ENCODE measurements at regions not wholly inside any gene's neighbourhood (a gene's known extent, or its start where the extent isn't known, plus 50 kb on each side); places are given as distances from the start of the nearest gene placed in this dataset.

- no peak for TF ChIP-seq CTCF (IDR thresholded peaks at IDR 0.05; ENCODE audit: insufficient read depth, low read length, missing control alignments)
- no peak for DNase-seq (ENCODE audit: low read depth, low spot score)
- CTCF ChIA-PET = no interaction called here
- POLR2A ChIA-PET = no interaction called here
- no peak overlapping the region for H3K4me3 ChIP-seq (ENCODE audit: low read depth, low read length)
These were observed 464.6 kb downstream of the MTX2 start for GRCh38 chr2:176733698-176734430.

- POLR2A ChIA-PET = no interaction called here
- no peak for DNase-seq (ENCODE audit: low read depth, low spot score)
- TF ChIP-seq CTCF (IDR thresholded peaks at IDR 0.05; ENCODE audit: insufficient read depth, low read length, missing control alignments) = no peak
- CTCF ChIA-PET = no interaction called here
- no peak overlapping the region for H3K4me3 ChIP-seq (ENCODE audit: low read depth, low read length)
These were observed 465.6 kb downstream of the MTX2 start for GRCh38 chr2:176734868-176735267.

- CTCF ChIA-PET = interaction anchor here (1.1 kb wide), 1 partner anchor 404 kb away, joined by 3 read pairs; no protein-coding TSS in a partner anchor
- TF ChIP-seq CTCF (IDR thresholded peaks at IDR 0.05; ENCODE audit: insufficient read depth, low read length, missing control alignments) = no peak
- POLR2A ChIA-PET = no interaction called here
These were observed 470.3 kb upstream of the HNRNPA3 start for GRCh38 chr2:176742271-176742670.

GRCh38 chr2:176743671-176744070 is 468.9 kb upstream of the HNRNPA3 start:
- ChIA-PET POLR2A (no interaction called here), CTCF (no interaction called here)
- TF ChIP-seq CTCF (IDR thresholded peaks at IDR 0.05; ENCODE audit: insufficient read depth, low read length, missing control alignments) = no peak
- no peak overlapping the region for H3K4me3 ChIP-seq (ENCODE audit: low read depth, low read length)
- DNase-seq (ENCODE audit: low read depth, low spot score) = no peak

More at GRCh38 chr2:176742271-176742670, 470.3 kb upstream of the HNRNPA3 start:
- no peak for DNase-seq (ENCODE audit: low read depth, low spot score)
- no peak overlapping the region for H3K4me3 ChIP-seq (ENCODE audit: low read depth, low read length)

- ChIA-PET POLR2A (no interaction called here), CTCF (no interaction called here)
- no peak for DNase-seq (ENCODE audit: low read depth, low spot score)
- no peak overlapping the region for H3K4me3 ChIP-seq (ENCODE audit: low read depth, low read length)
- no peak for TF ChIP-seq CTCF (IDR thresholded peaks at IDR 0.05; ENCODE audit: insufficient read depth, low read length, missing control alignments)
These were observed 468.4 kb upstream of the HNRNPA3 start for GRCh38 chr2:176744146-176744545.

GRCh38 chr2:176745543-176746200 is 466.9 kb upstream of the HNRNPA3 start:
- ChIA-PET CTCF (no interaction called here), POLR2A (no interaction called here)
- no peak for DNase-seq (ENCODE audit: low read depth, low spot score)
- no peak for TF ChIP-seq CTCF (IDR thresholded peaks at IDR 0.05; ENCODE audit: insufficient read depth, low read length, missing control alignments)
- H3K4me3 ChIP-seq (ENCODE audit: low read depth, low read length) = no peak overlapping the region

Measured in AG04449 (cell line).